ENCODE measurements at regions not wholly inside any gene's neighbourhood (a gene's known extent, or its start where the extent isn't known, plus 50 kb on each side); places are given as distances from the start of the nearest gene placed in this dataset.

- no peak for DNase-seq (ENCODE audit: low read depth)
These were observed 291.6 kb upstream of the SKOR2 start for GRCh38 chr18:47543080-47543479.

GRCh38 chr18:47542551-47542950 lies 291.1 kb upstream of the SKOR2 start:
- DNase-seq (ENCODE audit: low read depth), result no peak

GRCh38 chr18:47531717-47532116 lies 280.3 kb upstream of the SKOR2 start:
- DNase-seq (ENCODE audit: low read depth), result no peak

- DNase-seq (ENCODE audit: low read depth), result no peak
These were observed 279.2 kb upstream of the SKOR2 start for GRCh38 chr18:47530695-47531094.

GRCh38 chr18:47528343-47528742 lies 276.9 kb upstream of the SKOR2 start:
- DNase-seq (ENCODE audit: low read depth), result no peak

- DNase-seq (ENCODE audit: low read depth), result no peak
These were observed 274.7 kb upstream of the SKOR2 start for GRCh38 chr18:47526147-47526546.

- no peak for DNase-seq (ENCODE audit: low read depth)
These were observed 270.9 kb upstream of the SKOR2 start for GRCh38 chr18:47522359-47522758.

- DNase-seq (ENCODE audit: low read depth), result no peak
These were observed 268.8 kb upstream of the SKOR2 start for GRCh38 chr18:47520263-47520662.

- DNase-seq (ENCODE audit: low read depth), result no peak
These were observed 268.2 kb upstream of the SKOR2 start for GRCh38 chr18:47519706-47520105.

GRCh38 chr18:47519277-47519676 lies 267.8 kb upstream of the SKOR2 start:
- no peak for DNase-seq (ENCODE audit: low read depth)

GRCh38 chr18:47513614-47514013 lies 262.2 kb upstream of the SKOR2 start:
- DNase-seq (ENCODE audit: low read depth), result no peak

GRCh38 chr18:47512726-47513435 lies 261.4 kb upstream of the SKOR2 start:
- no peak for DNase-seq (ENCODE audit: low read depth)

GRCh38 chr18:47512056-47512455 lies 260.6 kb upstream of the SKOR2 start:
- DNase-seq (ENCODE audit: low read depth), result no peak

- no peak for DNase-seq (ENCODE audit: low read depth)
These were observed 259.4 kb upstream of the SKOR2 start for GRCh38 chr18:47510831-47511230.

- DNase-seq (ENCODE audit: low read depth), result no peak
These were observed 256.2 kb upstream of the SKOR2 start for GRCh38 chr18:47507651-47508050.

GRCh38 chr18:47506897-47507296 lies 255.4 kb upstream of the SKOR2 start:
- DNase-seq (ENCODE audit: low read depth), result no peak

- DNase-seq (ENCODE audit: low read depth), result no peak
These were observed 250.5 kb upstream of the SKOR2 start for GRCh38 chr18:47501946-47502345.

GRCh38 chr18:47500930-47501329 lies 249.5 kb upstream of the SKOR2 start:
- DNase-seq (ENCODE audit: low read depth), result no peak

- DNase-seq (ENCODE audit: low read depth), result no peak
These were observed 241.2 kb upstream of the SKOR2 start for GRCh38 chr18:47492691-47493090.

- no peak for DNase-seq (ENCODE audit: low read depth)
These were observed 239.4 kb upstream of the SKOR2 start for GRCh38 chr18:47490882-47491281.

GRCh38 chr18:47485221-47485797 lies 233.8 kb upstream of the SKOR2 start:
- DNase-seq (ENCODE audit: low read depth), result no peak

- no peak for DNase-seq (ENCODE audit: low read depth)
These were observed 232.6 kb upstream of the SKOR2 start for GRCh38 chr18:47484068-47484467.

- DNase-seq (ENCODE audit: low read depth), result no peak
These were observed 228.7 kb upstream of the SKOR2 start for GRCh38 chr18:47480166-47480565.

GRCh38 chr18:47471784-47472183 lies 220.3 kb upstream of the SKOR2 start:
- no peak for DNase-seq (ENCODE audit: low read depth)
